Activated T-cell treated with anti-CD3 and anti-CD28 coated beads for 48 hours (primary cell): ENCODE measurements at regions not wholly inside any gene's neighbourhood (a gene's known extent, or its start where the extent isn't known, plus 50 kb on each side); places are given as distances from the start of the nearest gene placed in this dataset.
"Not testable (repeated sequence)": the region's sequence is repeated elsewhere in the genome, so short reads cannot be mapped to it uniquely, and the experiment has no call there.

ENCODE experiments used
- DNase-seq: peaks from one replicate; pipeline ENCODE4 v3.0.0-alpha.2; 2020; ENCODE audit warnings: low read depth

DNA sequence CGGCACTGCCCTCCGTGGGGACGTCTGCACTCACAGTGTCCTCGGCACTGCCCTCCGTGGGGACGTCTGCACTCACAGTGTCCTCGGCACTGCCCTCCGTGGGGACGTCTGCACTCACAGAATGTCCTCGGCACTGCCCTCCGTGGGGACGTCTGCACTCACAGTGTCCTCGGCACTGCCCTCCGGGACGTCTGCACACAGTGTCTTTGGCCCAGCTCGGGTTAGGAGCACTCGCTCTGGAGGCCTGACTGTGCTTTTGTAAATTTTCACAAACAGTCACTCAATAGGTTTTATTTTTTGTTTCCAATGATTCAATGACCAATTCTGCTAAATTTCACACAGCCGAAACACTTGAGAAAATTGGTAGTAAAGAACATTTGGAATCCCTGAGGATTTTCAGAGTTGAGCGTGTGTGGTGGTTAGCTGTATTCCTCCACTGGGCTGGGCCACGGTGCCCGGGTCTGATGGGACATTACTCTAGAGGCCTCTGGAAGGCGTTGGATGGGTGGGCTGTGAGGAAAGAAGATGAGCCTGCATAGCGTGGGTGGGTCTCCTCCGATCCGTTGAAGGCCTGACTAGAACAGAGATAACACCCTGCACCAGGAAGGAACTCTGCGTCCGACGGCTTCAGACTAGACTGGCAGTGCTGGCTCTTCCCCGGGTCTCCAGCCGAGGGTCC is 134.8 kb downstream of the RTP5 start:
- DNase-seq: no peak

DNA sequence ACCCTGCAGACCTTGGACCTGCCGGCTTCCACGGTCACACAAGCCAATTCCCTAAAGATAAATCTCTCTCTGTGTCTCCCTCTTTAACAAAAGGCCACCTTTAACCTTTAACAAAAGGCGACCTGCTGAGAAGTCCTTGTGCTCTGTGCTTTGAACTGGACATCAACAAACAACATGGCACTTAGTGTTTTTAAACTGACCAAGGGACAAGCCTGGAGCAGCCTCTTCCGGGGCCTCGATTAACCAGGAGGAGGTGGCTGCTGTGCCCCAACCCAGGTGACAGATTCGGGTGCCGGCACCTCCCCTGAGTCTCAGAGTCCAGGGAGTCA is 135.3 kb downstream of the RTP5 start:
- no peak for DNase-seq

DNA sequence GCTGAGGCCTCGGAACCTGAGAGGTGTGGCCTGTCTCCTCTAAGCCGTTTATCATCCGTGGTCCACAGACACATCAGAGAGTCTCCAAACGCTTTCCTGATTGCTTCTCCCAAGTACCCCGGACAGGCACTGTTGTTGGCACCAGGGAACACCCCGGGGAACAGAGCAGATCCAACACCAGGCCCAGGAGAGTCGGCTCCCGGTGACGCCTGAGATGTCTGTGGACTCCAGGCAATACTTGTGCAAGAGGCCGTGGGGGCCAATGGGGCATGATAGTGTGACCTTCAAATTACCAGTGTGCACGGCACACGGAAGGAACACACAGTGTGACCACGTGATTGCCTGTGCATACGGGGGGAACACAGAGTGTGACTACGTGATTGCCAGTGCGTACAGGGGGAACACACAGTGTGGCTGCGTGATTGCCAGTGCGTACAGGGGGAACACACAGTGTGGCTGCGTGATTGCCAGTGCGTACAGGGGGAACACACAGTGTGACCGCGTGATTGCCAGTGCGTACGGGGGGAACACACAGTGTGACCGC is 136.6 kb downstream of the RTP5 start:
- not testable (repeated sequence) for DNase-seq

DNA sequence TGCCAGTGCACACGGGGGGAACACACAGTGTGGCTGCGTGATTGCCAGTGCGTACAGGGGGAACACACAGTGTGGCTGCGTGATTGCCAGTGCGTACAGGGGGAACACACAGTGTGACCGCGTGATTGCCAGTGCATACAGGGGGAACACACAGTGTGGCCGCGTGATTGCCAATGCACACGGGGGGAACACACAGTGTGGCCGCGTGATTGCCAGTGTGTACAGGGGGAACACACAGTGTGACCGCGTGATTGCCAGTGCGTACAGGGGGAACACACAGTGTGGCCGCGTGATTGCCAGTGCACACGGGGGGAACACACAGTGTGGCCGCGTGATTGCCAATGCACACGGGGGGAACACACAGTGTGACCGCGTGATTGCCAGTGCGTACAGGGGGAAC is 139.4 kb downstream of the RTP5 start:
- not testable (repeated sequence) for DNase-seq

DNA sequence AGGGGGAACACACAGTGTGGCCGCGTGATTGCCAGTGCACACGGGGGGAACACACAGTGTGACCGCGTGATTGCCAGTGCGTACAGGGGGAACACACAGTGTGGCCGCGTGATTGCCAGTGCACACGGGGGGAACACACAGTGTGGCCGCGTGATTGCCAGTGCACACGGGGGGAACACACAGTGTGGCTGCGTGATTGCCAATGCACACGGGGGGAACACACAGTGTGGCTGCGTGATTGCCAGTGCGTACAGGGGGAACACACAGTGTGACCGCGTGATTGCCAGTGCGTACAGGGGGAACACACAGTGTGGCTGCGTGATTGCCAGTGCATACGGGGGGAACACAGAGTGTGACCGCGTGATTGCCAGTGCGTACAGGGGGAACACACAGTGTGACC is 140.3 kb downstream of the RTP5 start:
- not testable (repeated sequence) for DNase-seq

DNA sequence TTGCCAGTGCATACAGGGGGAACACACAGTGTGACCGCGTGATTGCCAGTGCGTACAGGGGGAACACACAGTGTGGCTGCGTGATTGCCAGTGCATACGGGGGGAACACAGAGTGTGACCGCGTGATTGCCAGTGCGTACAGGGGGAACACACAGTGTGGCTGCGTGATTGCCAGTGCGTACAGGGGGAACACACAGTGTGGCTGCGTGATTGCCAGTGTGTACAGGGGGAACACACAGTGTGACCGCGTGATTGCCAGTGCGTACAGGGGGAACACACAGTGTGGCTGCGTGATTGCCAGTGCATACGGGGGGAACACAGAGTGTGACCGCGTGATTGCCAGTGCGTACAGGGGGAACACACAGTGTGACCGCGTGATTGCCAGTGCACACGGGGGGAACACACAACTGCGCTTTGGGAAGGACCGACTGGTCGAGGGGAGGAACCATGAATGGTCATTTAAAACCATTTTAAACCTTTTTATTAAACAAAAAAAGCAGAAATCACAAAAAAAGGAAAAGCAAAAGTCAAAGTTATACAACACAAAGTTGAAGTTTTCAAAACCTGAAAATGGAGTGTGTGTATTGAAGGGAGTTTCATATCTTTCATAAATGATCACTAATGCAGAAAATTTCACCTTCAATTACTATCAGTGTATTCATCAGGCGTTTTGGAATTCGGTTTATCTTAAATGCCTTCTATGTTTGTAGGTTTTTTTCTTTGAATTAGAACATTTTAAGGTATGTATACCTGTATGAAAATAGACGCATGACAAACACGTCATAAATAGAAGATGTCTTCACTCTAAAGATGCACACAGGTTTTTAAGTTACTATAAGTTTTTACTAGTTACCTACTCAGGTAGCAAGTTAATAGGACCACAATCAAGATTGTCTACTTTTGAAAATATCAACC is 141.0 kb downstream of the RTP5 start:
- not testable (repeated sequence) for DNase-seq

DNA sequence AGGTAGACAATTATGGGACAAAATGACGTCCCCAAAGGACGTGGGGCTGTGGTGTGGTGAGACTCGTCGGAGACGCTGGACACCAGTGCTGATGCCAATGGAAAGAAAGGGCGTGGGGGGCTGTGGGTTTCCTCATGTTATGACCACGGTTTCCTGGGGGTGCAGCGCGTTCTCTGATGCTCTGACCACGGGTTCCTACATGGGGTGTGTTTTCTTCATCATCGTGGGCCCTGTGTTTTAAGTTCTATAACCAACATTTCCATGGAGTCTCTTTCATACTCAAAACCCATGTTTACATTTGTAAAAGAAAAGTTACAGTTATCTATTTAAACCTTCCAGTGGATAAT is 141.6 kb downstream of the RTP5 start:
- DNase-seq: peak; percentile 17

DNA sequence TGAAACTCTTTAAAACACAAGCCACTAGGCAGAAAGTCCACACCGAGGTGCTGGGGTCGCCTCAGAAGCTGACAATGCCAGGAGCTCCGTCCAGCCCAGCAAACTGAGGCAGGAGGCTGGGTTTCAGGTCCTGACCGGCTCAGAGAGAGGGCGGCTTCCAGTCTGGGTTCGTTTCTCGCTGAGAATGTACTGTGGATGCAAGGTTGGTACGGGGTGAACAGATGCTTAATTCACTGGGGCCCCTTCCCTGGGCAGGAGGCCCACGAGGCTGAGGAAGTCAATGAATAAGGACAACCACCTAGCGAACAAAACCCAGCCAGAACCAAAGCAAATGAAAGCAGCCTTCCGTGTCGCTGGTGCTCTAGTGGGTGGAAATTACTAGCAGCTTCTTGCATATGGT is 142.0 kb downstream of the RTP5 start:
- DNase-seq: no peak

DNA sequence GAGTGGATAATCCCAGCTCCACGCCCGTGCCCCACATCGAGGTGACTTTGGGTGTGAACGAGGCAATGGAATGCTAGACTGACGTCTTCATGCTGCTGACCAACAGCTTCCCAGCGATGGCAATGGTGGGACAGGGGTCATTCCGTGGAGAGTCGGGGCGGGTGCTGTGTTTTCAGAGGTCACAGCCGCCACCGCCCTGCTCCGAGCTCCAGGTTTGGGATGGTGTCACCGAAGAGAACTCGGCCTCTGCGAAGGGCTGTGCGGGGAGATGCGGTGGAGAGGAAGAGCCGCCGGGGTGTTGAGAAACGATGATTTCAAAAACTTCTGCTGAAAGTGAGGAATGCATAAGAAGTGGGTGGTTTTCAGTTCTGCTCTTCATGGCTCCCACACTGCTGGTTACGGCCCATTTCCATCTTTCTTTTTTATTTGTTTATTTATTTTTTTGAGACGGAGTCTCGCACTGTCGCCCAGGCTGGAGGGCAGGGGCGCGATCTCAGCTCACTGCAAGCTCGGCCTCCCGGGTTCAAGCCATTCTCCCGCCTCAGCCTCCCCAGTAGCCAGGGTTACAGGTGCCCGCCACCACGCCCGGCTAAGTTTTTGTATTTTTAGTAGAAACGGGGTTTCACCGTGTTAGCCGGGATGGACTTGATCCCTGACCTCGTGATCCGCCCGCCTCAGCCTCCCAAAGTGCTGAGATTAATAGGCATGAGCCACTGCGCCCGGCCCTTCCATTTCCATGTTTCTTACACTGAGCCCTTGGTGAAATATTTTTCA is 142.6 kb downstream of the RTP5 start:
- DNase-seq: no peak

DNA sequence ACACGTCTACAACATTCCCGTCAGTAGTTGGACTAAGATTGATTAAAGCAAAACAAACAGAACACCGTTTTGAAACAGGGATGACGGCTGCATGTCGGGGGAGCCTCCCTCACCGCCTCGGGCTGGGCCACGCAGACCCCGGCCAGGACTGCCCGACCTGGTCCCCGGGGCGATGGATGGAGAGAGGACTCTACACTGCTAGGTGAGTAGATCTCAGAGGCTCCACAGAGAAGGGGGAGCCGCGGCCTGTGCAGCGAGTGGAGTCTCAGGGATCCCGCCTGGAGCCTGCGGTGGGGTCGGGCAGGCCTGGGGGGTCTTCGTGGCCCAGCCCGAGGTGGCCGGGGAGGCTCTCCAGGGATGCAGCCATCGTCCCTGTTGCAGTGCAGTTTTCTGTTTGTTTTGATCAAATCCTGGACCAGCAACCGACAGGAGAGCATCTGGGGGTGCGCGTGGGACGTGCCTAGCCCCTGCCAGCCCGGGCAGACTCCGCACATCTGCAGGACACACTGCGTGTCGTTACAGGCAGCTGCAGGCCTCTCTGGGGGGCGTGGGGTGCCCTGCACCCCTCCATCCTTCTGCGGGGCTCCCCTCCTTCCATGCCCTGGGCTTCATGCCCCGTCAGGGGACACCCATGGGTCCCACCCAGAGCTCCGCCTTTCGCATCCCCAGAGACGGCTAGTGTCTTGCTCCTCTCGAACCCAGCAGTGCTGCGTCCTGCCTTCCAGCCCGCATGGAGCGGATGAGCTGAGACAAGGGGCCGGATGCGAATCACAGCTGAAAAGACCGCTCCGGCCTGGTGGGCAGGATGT is 143.6 kb downstream of the RTP5 start:
- no peak for DNase-seq

DNA sequence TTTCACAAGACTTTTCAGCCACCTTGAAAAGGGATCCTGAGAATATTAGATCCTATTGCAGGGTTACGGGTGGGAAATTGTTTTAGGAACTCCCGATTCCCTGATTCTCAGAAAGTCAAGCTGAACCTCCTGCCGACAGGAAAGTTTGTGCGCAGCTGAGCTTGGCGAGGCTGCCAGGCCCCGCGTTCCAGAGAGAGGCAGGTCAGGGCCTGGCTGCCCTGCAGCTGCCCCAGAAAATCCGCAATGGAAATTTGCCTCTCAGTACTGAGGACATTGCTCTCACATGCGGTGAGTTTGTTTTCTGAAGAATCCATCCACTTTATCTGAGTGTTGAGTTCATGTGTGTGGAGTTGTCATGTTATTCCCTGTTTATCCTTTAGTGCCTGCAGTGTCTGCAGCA is 144.2 kb downstream of the RTP5 start:
- no peak for DNase-seq

DNA sequence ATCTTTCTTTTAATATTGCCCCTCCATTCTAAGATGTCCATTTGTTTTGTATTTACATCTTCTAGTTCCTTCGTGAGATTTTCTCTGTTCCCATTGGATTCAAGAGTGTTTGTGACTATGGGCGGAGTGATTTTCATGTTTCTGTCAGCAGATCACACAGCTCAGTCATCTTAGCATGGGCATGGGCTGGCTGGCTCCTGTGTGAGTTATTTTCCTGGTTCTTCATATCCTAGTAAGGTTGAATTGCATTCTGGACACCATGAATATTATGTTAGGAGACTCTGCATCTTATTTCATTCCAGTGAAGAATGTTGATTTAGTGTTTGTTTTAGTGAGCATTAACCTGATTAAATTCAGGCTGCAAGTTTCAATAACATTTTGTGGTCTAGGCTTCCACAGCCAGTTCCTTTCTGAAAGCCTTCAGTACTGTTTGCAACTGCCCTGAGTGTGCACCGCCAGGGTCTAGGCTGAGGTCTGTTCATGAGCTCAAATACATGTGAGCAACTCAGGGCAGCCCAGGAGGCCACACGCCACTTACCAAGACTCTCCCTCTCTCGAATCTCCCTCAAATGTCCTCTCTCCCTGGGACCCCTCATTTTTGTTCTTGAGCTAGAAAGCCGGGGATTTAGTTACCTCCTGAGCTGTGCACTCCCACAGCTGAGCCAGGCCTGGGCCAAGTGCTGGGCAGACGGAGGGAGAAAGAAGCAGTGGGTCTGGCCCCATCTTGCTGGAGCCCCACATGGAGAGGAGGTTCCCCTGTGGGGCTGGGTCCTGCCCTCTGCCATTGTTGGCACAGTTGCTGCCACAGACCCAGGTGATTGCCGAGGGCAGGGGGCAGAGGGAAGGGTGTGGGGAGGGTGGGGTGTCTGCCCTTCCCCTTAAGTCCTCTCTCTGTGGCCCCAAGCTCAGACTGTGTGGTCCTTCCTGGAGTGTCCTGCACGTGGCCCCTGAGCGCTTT is 145.9 kb downstream of the RTP5 start:
- no peak for DNase-seq

DNA sequence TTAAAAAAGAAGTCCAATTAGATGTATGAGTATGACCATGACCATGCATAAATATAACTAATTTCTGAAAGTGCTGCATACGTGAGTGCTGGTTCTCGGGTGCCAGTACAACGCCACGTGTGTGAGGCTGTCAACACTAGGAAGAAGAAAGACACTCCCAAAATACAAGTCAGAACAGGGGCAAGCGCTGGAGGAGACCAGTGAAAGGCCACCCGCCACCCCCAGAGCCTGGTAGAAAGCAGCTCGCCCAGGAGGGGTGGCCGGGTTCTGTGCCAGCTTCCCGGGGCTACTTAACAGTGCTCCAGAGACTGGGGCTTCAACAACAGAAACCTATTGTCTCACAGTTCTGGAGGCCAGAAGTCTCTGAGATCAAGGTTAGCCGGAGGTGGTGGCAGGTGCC is 147.6 kb downstream of the RTP5 start:
- DNase-seq: no peak

DNA sequence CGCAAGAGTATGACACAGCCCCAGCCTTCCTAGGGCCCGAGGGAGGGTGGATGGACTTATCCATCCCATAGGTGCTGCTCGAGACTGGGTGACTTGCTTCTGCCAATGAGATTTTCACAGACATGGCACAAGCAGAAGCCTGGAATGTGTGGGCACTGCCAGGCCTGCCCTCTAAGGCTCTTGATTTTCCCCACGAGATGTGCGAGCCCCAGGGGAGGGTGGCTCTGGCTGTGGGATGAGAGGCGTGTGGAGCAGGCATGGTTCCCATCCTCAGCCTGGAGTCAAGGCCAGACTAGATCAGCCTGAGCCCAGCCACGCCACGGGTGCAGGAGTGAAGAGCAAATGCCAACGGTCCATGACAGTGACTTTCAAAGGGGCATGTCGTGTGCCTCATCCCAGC is 148.9 kb downstream of the RTP5 start:
- DNase-seq: not testable (repeated sequence)

DNA sequence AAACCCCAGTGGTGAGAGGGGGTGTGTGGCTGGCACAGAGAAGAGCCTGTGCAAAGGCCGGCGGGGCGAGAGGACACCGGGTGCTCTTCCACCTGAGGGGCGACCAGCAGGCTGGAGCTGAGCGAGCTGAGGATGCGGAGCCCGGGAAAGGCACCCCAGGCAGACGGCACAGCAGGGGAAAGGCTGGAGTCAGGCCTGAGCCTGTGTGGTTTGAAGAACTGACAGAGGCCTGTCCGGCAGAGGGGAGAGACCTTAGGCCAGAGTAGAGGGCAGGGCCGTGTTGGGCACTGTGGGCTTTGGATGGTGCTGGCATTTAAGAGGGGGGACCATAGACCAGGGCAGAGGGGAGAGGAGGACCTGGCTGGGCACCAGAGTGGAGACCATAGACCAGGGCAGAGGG is 149.8 kb downstream of the RTP5 start:
- DNase-seq: no peak

DNA sequence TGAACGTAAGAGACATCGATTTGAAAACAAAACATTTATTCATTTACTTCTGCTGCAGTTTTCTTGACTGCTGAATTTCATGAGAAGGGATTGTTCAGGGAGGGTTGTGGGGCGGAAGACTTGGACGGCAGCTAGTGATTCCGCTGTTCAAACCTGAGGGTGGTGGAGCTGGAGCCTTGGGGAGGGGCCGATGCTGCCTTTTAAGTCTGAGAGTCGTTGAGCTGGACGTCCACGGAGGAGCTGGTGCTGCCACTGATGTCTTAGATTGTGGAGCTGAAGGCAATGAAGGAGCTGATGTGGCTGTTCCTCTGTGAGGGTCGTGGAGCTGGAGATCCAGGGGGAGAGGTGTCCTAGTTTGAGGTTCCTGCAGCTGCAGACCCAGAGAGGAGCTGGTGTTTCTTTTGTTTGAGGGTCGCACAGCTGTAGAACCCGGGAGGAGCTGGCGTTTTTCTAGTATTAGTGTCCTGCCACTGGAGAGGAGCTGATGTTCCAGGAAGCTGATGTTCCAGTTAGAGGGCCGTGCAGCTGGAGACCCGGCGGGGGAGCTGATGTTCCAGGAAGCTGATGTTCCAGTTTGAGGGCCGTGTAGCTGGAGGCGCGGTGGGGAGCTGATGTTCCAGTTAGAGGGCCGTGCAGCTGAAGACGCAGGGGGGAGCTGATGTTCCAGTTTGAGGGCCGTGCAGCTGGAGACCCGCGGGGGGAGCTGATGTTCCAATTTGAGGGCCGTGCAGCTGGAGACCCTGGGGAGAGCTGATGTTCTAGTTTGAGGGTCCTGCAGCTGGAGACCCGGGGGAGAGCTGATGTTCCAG is 150.9 kb downstream of the RTP5 start:
- no peak for DNase-seq

DNA sequence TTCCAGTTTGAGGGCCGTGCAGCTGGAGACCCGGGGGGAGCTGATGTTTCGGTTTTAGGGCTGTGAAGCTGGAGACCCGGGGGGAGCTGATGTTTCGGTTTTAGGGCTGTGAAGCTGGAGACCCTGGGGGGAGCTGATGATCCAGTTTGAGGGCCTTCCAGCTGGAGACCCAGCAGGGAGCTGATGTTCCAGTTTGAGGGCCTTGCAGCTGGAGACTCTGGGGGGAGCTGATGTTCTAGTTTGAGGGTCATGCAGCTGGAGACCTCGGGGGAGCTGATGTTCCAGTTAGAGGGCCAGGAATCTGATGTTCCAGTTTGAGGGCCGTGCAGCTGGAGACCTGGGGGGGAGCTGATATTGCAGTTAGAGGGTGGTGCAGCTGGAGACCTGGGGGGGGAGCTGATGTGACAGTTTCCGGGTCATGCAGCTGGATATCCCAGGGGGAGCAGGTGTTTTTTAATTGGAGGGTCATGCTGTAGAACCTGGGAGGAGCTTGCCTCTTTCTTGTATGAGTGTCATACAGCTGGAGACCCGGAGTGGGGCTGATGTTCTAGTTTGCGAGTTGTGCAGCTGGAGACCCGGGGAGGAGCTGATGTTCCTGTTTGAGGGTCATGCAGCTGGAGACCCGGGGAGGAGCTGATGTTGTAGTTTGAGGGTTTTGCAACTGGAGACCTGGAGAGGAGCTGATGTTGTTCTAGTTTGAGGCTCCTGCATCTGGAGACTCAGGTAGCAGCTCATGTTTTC is 153.2 kb downstream of the RTP5 start:
- DNase-seq: no peak

DNA sequence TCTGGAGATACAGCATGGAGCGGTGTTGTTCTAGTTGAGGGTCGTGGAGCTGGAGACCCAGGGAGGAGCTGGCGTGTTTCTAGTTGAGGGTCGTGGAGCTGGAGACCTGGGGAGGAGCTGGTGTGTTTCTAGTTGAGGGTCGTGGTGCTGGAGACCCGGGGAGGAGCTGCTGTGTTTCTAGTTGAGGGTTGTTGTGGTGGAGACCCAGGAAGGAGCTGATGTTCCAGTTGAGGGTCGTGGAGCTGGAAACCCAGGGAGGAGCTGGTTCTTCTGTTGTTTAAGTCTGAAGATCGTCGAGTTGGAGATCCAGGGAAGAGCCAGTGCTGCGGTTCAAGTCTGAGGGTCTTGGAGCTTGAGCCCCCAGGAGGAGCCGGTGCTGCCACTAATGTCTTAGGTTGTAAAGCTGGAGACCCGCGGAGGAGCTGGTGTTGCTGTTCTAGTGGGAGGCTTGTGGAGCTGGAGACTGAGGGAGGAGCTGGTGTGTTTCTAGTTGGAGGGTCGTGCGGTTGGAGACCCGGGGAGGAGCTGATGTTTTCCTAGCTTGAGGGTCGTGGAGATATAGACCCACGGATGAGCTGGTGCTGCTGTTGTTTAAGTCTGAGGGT is 155.3 kb downstream of the RTP5 start:
- no peak for DNase-seq
